ENCODE measurements at regions not wholly inside any gene's neighbourhood (a gene's known extent, or its start where the extent isn't known, plus 50 kb on each side); places are given as distances from the start of the nearest gene placed in this dataset.
A peak's percentile ranks its signal among the peaks of the same experiment; 100 is the strongest.

GRCh38 chr1:29855561-29856160 is 619.3 kb downstream of the PTPRU start:
- no peaks in the 10 kb centered on the region for H3K36me3 ChIP-seq
- 79 to 89% (median 85%) methylated on average over 10 of the region's 10 CpGs for WGBS, 5 donors
- TF ChIP-seq POLR2A (IDR thresholded peaks at IDR 0.05): no peak
- no peak for TF ChIP-seq POLR2AphosphoS5 (IDR thresholded peaks at IDR 0.05)
- no peak for TF ChIP-seq CTCF (IDR thresholded peaks at IDR 0.05 in 8 of 11, conservative IDR thresholded peaks at IDR 0.05 in 3 of 11)
- peak; percentile 29 for DNase-seq
- peaks cover 0 to 64% (median 0%) of the 10 kb centered on the region in 7 donors for H3K27me3 ChIP-seq (replicated peaks in 1 of 7)
- peaks cover 0 to 12% (median 5%) of the 10 kb centered on the region in 8 donors for H3K9me3 ChIP-seq
- no peak overlapping the region for H3K27ac ChIP-seq
- H3K4me3 ChIP-seq: no peak overlapping the region
- peaks cover 0 to 17% (median 2%) of the 10 kb centered on the region in 6 donors for H3K4me1 ChIP-seq
- intact Hi-C loops (cut with DNase I; ENCODE audit: low total_unique reads): no loop called here

- H3K27ac ChIP-seq: no peak overlapping the region
- H3K27me3 ChIP-seq (replicated peaks in 1 of 7): peaks cover 0 to 71% (median 0%) of the 10 kb centered on the region in 7 donors
- peaks cover 0 to 17% (median 2%) of the 10 kb centered on the region in 6 donors for H3K4me1 ChIP-seq
- peaks cover 0 to 3% (median 0%) of the 10 kb centered on the region in 8 donors for H3K9me3 ChIP-seq
- H3K4me3 ChIP-seq: no peak overlapping the region
- intact Hi-C loops (cut with DNase I; ENCODE audit: low total_unique reads): no loop called here
- no peaks in the 10 kb centered on the region for H3K36me3 ChIP-seq
- whole genome bisulfite sequencing, 5 donors: 81 to 86% (median 85%) methylated on average over 9 of the region's 9 CpGs
- TF ChIP-seq POLR2A (IDR thresholded peaks at IDR 0.05) (no peak), POLR2AphosphoS5 (IDR thresholded peaks at IDR 0.05) (no peak), CTCF (IDR thresholded peaks at IDR 0.05 in 8 of 11, conservative IDR thresholded peaks at IDR 0.05 in 3 of 11) (no peak)
- DNase-seq: no peak
Observed at GRCh38 chr1:29854700-29855276, 618.5 kb downstream of the PTPRU start.

- H3K4me3 ChIP-seq: no peak overlapping the region
- H3K27me3 ChIP-seq (replicated peaks in 1 of 7): peaks cover 0 to 79% (median 0%) of the 10 kb centered on the region in 7 donors
- no peak for TF ChIP-seq CTCF (IDR thresholded peaks at IDR 0.05 in 8 of 11, conservative IDR thresholded peaks at IDR 0.05 in 3 of 11)
- no peak for TF ChIP-seq POLR2AphosphoS5 (IDR thresholded peaks at IDR 0.05)
- TF ChIP-seq POLR2A (IDR thresholded peaks at IDR 0.05): no peak
- WGBS, 5 donors: 81 to 92% (median 87%) methylated on average over 6 to 10 of the region's 10 CpGs
- DNase-seq: peak; percentile 54
- no peaks in the 10 kb centered on the region for H3K36me3 ChIP-seq
- H3K4me1 ChIP-seq: peaks cover 0 to 9% (median under 1%) of the 10 kb centered on the region in 6 donors
- H3K9me3 ChIP-seq: no peaks in the 10 kb centered on the region
- intact Hi-C loops (cut with DNase I; ENCODE audit: low total_unique reads): no loop called here
- H3K27ac ChIP-seq: no peak overlapping the region
Observed at GRCh38 chr1:29853716-29854330, 617.5 kb downstream of the PTPRU start.

- no peak overlapping the region for H3K4me3 ChIP-seq
- 85 to 90% (median 87%) methylated on average over 5 to 9 of the region's 9 CpGs for WGBS, 5 donors
- peak; percentile 47 for DNase-seq
- no peaks in the 10 kb centered on the region for H3K4me1 ChIP-seq
- no peak for TF ChIP-seq CTCF (IDR thresholded peaks at IDR 0.05 in 8 of 11, conservative IDR thresholded peaks at IDR 0.05 in 3 of 11)
- no peak overlapping the region for H3K27ac ChIP-seq
- no peaks in the 10 kb centered on the region for H3K36me3 ChIP-seq
- H3K9me3 ChIP-seq: no peaks in the 10 kb centered on the region
- peaks cover 0 to 83% (median 0%) of the 10 kb centered on the region in 7 donors for H3K27me3 ChIP-seq (replicated peaks in 1 of 7)
- intact Hi-C loops (cut with DNase I; ENCODE audit: low total_unique reads): no loop called here
Observed at GRCh38 chr1:29852248-29852647, 615.9 kb downstream of the PTPRU start.

Measured in spleen (tissue), 11 donors.